Epithelial cell of proximal tubule (primary cell): ENCODE measurements at regions not wholly inside any gene's neighbourhood (a gene's known extent, or its start where the extent isn't known, plus 50 kb on each side); places are given as distances from the start of the nearest gene placed in this dataset.
"Not testable (repeated sequence)": the region's sequence is repeated elsewhere in the genome, so short reads cannot be mapped to it uniquely, and the experiment has no call there.

ENCODE experiments used
- DNase-seq: peaks from one replicate; pipeline ENCODE4 v3.0.0-alpha.2; 2011; ENCODE audit warnings: low read depth
- H3K4me3 ChIP-seq: 2 replicates; pipeline ENCODE4 v1.5.1; 2011; ENCODE audit warnings: low read depth, mild to moderate bottlenecking, low read length

- not testable (repeated sequence) for H3K4me3 ChIP-seq, DNase-seq
Measured at GRCh38 chr1:196366-196765, 255.1 kb downstream of the OR4F29 start.

GRCh38 chr1:191296-192049 lies 260.0 kb downstream of the OR4F29 start:
- not testable (repeated sequence) for H3K4me3 ChIP-seq, DNase-seq

GRCh38 chr1:190678-191077 lies 260.8 kb downstream of the OR4F29 start:
- H3K4me3 ChIP-seq, DNase-seq: not testable (repeated sequence)

- not testable (repeated sequence) for H3K4me3 ChIP-seq, DNase-seq
Measured at GRCh38 chr1:189915-190314, 261.6 kb downstream of the OR4F29 start.

GRCh38 chr1:189270-189669 lies 262.2 kb downstream of the OR4F29 start:
- H3K4me3 ChIP-seq, DNase-seq: not testable (repeated sequence)

- not testable (repeated sequence) for DNase-seq, H3K4me3 ChIP-seq
Measured at GRCh38 chr1:187298-187697, 264.2 kb downstream of the OR4F29 start.

GRCh38 chr1:186691-187131 lies 264.8 kb downstream of the OR4F29 start:
- not testable (repeated sequence) for H3K4me3 ChIP-seq, DNase-seq

GRCh38 chr1:186223-186622 lies 265.3 kb downstream of the OR4F29 start:
- not testable (repeated sequence) for DNase-seq, H3K4me3 ChIP-seq

GRCh38 chr1:185526-185925 lies 266.0 kb downstream of the OR4F29 start:
- not testable (repeated sequence) for H3K4me3 ChIP-seq, DNase-seq

- H3K4me3 ChIP-seq, DNase-seq: not testable (repeated sequence)
Measured at GRCh38 chr1:184336-184686, 267.2 kb downstream of the OR4F29 start.

- not testable (repeated sequence) for DNase-seq
Measured at GRCh38 chr1:183620-184335, 267.7 kb downstream of the OR4F29 start.

GRCh38 chr1:183081-183480 lies 268.4 kb downstream of the OR4F29 start:
- H3K4me3 ChIP-seq, DNase-seq: not testable (repeated sequence)

More at GRCh38 chr1:183620-184335, 267.7 kb downstream of the OR4F29 start:
- H3K4me3 ChIP-seq, result not testable (repeated sequence)

- not testable (repeated sequence) for DNase-seq, H3K4me3 ChIP-seq
Measured at GRCh38 chr1:182631-183030, 268.8 kb downstream of the OR4F29 start.

GRCh38 chr1:181247-182216 lies 269.9 kb downstream of the OR4F29 start:
- DNase-seq, H3K4me3 ChIP-seq: not testable (repeated sequence)

- DNase-seq, H3K4me3 ChIP-seq: not testable (repeated sequence)
Measured at GRCh38 chr1:180749-181205, 270.7 kb downstream of the OR4F29 start.

GRCh38 chr1:138842-139241 lies 312.6 kb downstream of the OR4F29 start:
- not testable (repeated sequence) for DNase-seq, H3K4me3 ChIP-seq

- DNase-seq, H3K4me3 ChIP-seq: not testable (repeated sequence)
Measured at GRCh38 chr1:137664-138063, 313.8 kb downstream of the OR4F29 start.

GRCh38 chr1:136344-136932 lies 315.0 kb downstream of the OR4F29 start:
- H3K4me3 ChIP-seq, DNase-seq: not testable (repeated sequence)

GRCh38 chr1:134936-135335 lies 316.5 kb downstream of the OR4F29 start:
- DNase-seq, result not testable (repeated sequence)

More at GRCh38 chr1:134936-135335, 316.5 kb downstream of the OR4F29 start:
- not testable (repeated sequence) for H3K4me3 ChIP-seq
